ENCODE measurements at regions not wholly inside any gene's neighbourhood (a gene's known extent, or its start where the extent isn't known, plus 50 kb on each side); places are given as distances from the start of the nearest gene placed in this dataset.

- no peak for TF ChIP-seq POLR2A (IDR thresholded peaks at IDR 0.05; ENCODE audit: low read depth, low read length)
- TF ChIP-seq POU2F2 (IDR thresholded peaks at IDR 0.05; ENCODE audit: low read depth, low read length), result no peak
- DNase-seq (ENCODE audit: insufficient read length, low spot score), result no peak
- FAIRE-seq, result no peak
Measured at GRCh38 chr5:56291661-56292374, 58.7 kb upstream of the ANKRD55 start.

- no peak for DNase-seq (ENCODE audit: insufficient read length, low spot score)
- TF ChIP-seq POU2F2 (IDR thresholded peaks at IDR 0.05; ENCODE audit: low read depth, low read length), result no peak
- TF ChIP-seq POLR2A (IDR thresholded peaks at IDR 0.05; ENCODE audit: low read depth, low read length), result no peak
- TF ChIP-seq SPI1 (IDR thresholded peaks at IDR 0.05; ENCODE audit: low read depth, low read length), result no peak
- TF ChIP-seq PAX5 (IDR thresholded peaks at IDR 0.05; ENCODE audit: insufficient read depth, low read length, severe bottlenecking), result no peak
- TF ChIP-seq POLR2AphosphoS5 (IDR thresholded peaks at IDR 0.05; ENCODE audit: low read depth, low read length), result no peak
- TF ChIP-seq TAF1 (IDR thresholded peaks at IDR 0.05; ENCODE audit: low read depth, low read length), result no peak
- FAIRE-seq, result no peak
Measured at GRCh38 chr5:56291079-56291643, 58.0 kb upstream of the ANKRD55 start.

- DNase-seq (ENCODE audit: insufficient read length, low spot score) (no peak), FAIRE-seq (no peak)
- TF ChIP-seq POLR2AphosphoS5 (IDR thresholded peaks at IDR 0.05; ENCODE audit: low read depth, low read length) (no peak), POLR2A (IDR thresholded peaks at IDR 0.05; ENCODE audit: low read depth, low read length) (no peak), POU2F2 (IDR thresholded peaks at IDR 0.05; ENCODE audit: low read depth, low read length) (no peak), SPI1 (IDR thresholded peaks at IDR 0.05; ENCODE audit: low read depth, low read length) (no peak), TAF1 (IDR thresholded peaks at IDR 0.05; ENCODE audit: low read depth, low read length) (no peak), PAX5 (IDR thresholded peaks at IDR 0.05; ENCODE audit: insufficient read depth, low read length, severe bottlenecking) (no peak)
Measured at GRCh38 chr5:56290378-56291078, 57.4 kb upstream of the ANKRD55 start.

GRCh38 chr5:56289602-56289987, 56.5 kb upstream of the ANKRD55 start:
- TF ChIP-seq POLR2AphosphoS5 (IDR thresholded peaks at IDR 0.05; ENCODE audit: low read depth, low read length) (no peak), TAF1 (IDR thresholded peaks at IDR 0.05; ENCODE audit: low read depth, low read length) (no peak), SPI1 (IDR thresholded peaks at IDR 0.05; ENCODE audit: low read depth, low read length) (no peak)
- no peak for FAIRE-seq
- DNase-seq (ENCODE audit: insufficient read length, low spot score), result no peak

GRCh38 chr5:56288873-56289601, 55.9 kb upstream of the ANKRD55 start:
- DNase-seq (ENCODE audit: insufficient read length, low spot score) (no peak), FAIRE-seq (no peak)
- TF ChIP-seq PAX5 (IDR thresholded peaks at IDR 0.05; ENCODE audit: insufficient read depth, low read length, severe bottlenecking) (no peak), POU2F2 (IDR thresholded peaks at IDR 0.05; ENCODE audit: low read depth, low read length) (no peak), SPI1 (IDR thresholded peaks at IDR 0.05; ENCODE audit: low read depth, low read length) (no peak), POLR2AphosphoS5 (IDR thresholded peaks at IDR 0.05; ENCODE audit: low read depth, low read length) (no peak), TAF1 (IDR thresholded peaks at IDR 0.05; ENCODE audit: low read depth, low read length) (no peak), POLR2A (IDR thresholded peaks at IDR 0.05; ENCODE audit: low read depth, low read length) (no peak)

- DNase-seq (ENCODE audit: insufficient read length, low spot score), result no peak
- no peak for TF ChIP-seq POLR2A (IDR thresholded peaks at IDR 0.05; ENCODE audit: low read depth, low read length)
- no peak for TF ChIP-seq POU2F2 (IDR thresholded peaks at IDR 0.05; ENCODE audit: low read depth, low read length)
- no peak for FAIRE-seq
Measured at GRCh38 chr5:56286015-56286884, 53.1 kb upstream of the ANKRD55 start.

- no peak for DNase-seq (ENCODE audit: insufficient read length, low spot score)
- no peak for TF ChIP-seq POU2F2 (IDR thresholded peaks at IDR 0.05; ENCODE audit: low read depth, low read length)
- no peak for TF ChIP-seq TAF1 (IDR thresholded peaks at IDR 0.05; ENCODE audit: low read depth, low read length)
- no peak for TF ChIP-seq POLR2A (IDR thresholded peaks at IDR 0.05; ENCODE audit: low read depth, low read length)
- no peak for TF ChIP-seq POLR2AphosphoS5 (IDR thresholded peaks at IDR 0.05; ENCODE audit: low read depth, low read length)
- TF ChIP-seq PAX5 (IDR thresholded peaks at IDR 0.05; ENCODE audit: insufficient read depth, low read length, severe bottlenecking), result no peak
- FAIRE-seq, result no peak
Measured at GRCh38 chr5:56282951-56283350, 49.8 kb upstream of the ANKRD55 start.

Measured in GM12891 (cell line).